ENCODE measurements at regions not wholly inside any gene's neighbourhood (a gene's known extent, or its start where the extent isn't known, plus 50 kb on each side); places are given as distances from the start of the nearest gene placed in this dataset.

- DNase-seq = no peak
Observed at GRCh38 chr9:18167733-18168132, 306.2 kb upstream of the ADAMTSL1 start.

GRCh38 chr9:18173923-18174322 is 300.0 kb upstream of the ADAMTSL1 start:
- no peak for DNase-seq

GRCh38 chr9:18182636-18183035 is 291.3 kb upstream of the ADAMTSL1 start:
- DNase-seq = no peak

GRCh38 chr9:18183974-18184373 is 290.0 kb upstream of the ADAMTSL1 start:
- no peak for DNase-seq

GRCh38 chr9:18184401-18184800 is 289.6 kb upstream of the ADAMTSL1 start:
- DNase-seq = no peak

GRCh38 chr9:18185196-18185595 is 288.8 kb upstream of the ADAMTSL1 start:
- DNase-seq = no peak

- no peak for DNase-seq
Observed at GRCh38 chr9:18188971-18189370, 285.0 kb upstream of the ADAMTSL1 start.

GRCh38 chr9:18189871-18190670 is 283.9 kb upstream of the ADAMTSL1 start:
- DNase-seq = no peak

GRCh38 chr9:18190671-18191374 is 283.1 kb upstream of the ADAMTSL1 start:
- no peak for DNase-seq

- DNase-seq = no peak
Observed at GRCh38 chr9:18194316-18194715, 279.6 kb upstream of the ADAMTSL1 start.

GRCh38 chr9:18195223-18195622 is 278.7 kb upstream of the ADAMTSL1 start:
- no peak for DNase-seq

GRCh38 chr9:18202924-18203323 is 271.0 kb upstream of the ADAMTSL1 start:
- no peak for DNase-seq

GRCh38 chr9:18207735-18208134 is 266.2 kb upstream of the ADAMTSL1 start:
- DNase-seq = no peak

GRCh38 chr9:18208166-18209059 is 265.5 kb upstream of the ADAMTSL1 start:
- no peak for DNase-seq

- no peak for DNase-seq
Observed at GRCh38 chr9:18215626-18216025, 258.3 kb upstream of the ADAMTSL1 start.

GRCh38 chr9:18216376-18216775 is 257.6 kb upstream of the ADAMTSL1 start:
- DNase-seq = no peak

GRCh38 chr9:18228101-18228500 is 245.9 kb upstream of the ADAMTSL1 start:
- no peak for DNase-seq

- DNase-seq = no peak
Observed at GRCh38 chr9:18229992-18230676, 243.8 kb upstream of the ADAMTSL1 start.

- no peak for DNase-seq
Observed at GRCh38 chr9:18233311-18233710, 240.6 kb upstream of the ADAMTSL1 start.

GRCh38 chr9:18233776-18234445 is 240.0 kb upstream of the ADAMTSL1 start:
- no peak for DNase-seq

GRCh38 chr9:18235181-18235908 is 238.6 kb upstream of the ADAMTSL1 start:
- no peak for DNase-seq

Measured in NCI-H2107 (cell line).